ENCODE measurements at regions not wholly inside any gene's neighbourhood (a gene's known extent, or its start where the extent isn't known, plus 50 kb on each side); places are given as distances from the start of the nearest gene placed in this dataset.
"Not testable (repeated sequence)": the region's sequence is repeated elsewhere in the genome, so short reads cannot be mapped to it uniquely, and the experiment has no call there.

DNA sequence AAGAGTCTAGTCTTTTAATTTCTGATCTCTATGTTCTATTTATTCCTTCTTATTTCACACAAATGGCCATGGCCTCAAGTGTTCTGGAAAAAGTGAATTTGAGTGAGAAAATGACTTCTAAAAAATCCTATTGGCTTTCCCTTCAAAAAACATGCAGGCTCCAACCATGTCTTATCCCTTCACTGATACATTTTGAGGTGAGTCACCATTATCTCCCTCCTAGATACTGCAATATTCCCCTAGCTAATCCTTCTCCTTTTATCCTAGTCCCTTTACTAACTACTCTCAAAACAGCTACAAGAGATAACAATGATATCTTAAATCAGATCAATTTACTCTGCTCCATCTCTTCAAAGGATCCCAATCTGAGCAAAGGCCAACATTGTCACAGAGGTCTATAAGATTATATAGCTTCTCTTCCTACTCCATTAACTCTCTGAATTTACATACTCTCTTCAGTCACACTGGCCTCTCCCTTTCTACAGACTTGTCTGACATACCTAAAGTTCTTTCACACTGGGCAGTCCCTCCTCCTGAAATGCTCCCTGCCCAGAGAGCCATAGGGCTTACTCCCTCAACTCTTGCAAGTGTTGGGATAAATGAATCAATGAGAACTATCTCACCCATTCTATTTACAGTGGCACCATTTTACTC is 129.2 kb downstream of the TENT5A start:
- no peak for DNase-seq

DNA sequence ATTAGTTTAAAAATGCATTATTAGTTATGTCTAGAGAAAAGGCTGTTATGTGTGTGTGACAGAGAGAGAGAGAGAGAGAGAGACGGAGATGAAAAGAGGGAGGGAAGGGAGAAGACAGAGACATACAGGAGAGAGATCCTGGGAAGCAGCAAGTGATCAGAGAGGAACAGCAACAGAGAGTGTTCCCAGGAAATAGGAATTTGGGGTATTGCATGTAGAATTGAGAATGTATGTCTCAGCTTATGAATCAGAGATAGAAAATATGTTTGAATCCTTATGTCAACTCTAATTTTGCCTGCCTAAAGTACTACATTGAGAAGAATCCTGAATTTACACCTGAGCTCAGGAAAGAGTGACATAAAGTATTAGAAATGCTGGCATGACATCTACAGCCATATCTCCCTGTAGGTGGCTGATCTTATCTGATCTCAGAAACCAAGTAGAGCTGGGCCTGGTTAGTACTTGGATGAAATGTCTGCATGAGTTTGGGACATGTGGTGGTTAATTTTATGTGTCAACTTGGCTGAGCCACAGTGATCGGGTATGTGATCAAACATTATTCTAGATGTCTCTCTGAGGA is 130.6 kb downstream of the TENT5A start:
- no peak for DNase-seq

DNA sequence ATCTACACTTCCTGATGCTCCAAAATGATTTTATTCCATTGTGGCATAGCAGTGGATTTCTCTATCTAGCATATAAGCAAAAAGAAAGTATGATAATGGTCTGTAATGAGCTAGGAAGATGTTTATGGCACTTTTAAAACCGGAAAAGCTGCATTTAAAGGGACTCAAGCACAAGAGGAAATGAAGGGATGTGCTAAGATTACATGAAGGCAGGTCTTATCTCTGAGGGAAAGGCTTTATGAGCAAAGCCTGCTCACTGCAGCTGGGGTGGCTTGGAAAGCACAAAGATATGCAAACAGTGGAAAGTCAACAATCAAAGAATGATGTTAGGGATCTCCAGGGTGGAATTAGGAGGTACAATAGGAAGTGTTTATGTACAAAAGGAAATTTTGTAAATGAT is 138.2 kb downstream of the TENT5A start:
- DNase-seq, result no peak

DNA sequence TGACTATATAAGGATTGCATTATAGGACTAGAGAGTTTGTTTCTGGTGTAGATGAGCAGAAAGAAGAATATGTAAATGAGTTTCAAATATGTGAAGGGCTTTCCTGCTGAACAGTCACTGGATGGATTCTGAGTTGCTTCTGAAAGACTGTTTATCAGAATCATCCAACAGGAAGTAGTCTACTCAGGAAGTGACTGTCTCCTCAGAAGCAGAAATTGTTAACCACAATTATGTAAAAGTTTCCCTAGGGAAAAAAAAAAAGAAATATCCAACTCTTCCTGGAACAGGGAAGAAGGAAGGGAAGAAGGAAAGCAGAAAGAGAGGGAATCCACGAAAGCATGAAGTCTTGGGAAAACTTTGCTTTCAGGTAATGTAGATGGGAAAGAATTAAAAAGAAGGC is 138.9 kb downstream of the TENT5A start:
- no peak for DNase-seq

DNA sequence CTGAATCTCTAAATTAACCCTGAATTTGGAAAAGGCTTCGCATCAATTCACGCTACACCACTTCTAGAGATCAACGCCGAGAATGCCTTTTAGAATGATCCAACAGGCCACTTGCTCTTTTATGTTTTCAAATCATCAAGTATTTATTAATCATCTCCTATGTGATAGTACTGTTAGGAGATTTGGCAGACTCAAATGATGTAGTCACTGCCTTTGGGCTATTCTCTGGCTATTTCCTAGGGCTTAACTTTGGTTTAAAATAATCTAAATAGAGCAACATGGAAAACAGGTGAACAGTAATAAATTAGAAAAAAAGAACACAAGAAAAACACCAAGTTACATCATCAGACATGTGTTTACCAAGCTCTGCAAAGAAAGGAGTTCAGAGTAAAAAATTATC is 140.3 kb downstream of the TENT5A start:
- no peak for DNase-seq

DNA sequence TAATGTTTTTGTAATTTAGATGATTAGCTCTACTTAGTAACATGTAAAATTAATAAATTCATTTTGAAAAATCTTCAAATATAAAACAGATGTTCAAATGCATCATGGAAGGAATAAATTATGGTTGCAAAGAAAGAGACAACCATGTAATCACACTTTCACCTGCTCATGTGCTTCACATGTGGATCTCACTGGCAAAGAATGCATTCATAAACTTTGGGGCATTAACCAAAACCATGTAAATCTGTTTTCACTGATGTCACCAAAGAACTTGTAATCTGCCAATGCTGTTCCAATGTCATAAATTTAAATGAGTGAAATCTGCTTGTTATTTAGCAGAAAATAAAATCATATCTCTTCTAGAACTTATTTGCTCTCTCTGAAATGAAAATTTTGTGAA is 142.7 kb downstream of the TENT5A start:
- DNase-seq, result no peak

DNA sequence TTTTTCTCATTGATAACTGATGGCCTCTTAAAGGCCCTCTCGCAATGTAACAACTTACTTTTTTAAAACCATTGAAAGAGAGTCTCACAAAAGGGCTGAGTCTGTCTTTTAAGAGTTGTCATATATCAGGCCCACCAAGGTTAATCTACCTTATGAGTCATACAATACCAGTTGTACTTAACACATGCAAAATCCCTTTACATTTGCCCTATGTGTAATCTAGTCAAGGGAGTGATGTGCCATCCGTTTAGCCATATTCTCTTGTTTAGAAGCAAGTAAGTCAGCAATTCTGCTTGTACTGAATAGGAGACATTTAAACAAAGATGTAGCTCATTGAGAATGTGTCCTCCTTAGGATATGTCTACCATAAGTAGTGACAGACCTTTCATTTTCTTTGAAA is 143.7 kb downstream of the TENT5A start:
- DNase-seq, result no peak

DNA sequence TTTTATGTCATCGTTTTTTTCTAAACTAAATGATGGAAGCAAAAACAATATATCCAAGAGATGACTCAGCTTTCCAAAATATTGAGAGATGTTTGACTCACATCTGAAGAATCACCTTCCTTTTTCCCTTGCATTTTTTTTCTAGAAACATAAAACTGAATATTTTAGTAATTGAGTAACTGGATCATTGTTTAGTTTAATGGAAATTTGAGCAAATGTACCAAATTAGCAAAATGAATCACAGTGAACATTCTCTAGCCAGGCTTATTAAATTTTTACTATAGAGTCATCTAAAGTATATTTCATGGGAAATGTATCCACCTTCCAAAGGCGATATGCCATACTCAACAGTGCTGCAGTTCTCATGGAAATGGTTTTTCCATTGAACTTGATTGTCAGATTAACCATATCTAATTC is 145.5 kb downstream of the TENT5A start:
- DNase-seq, result no peak

DNA sequence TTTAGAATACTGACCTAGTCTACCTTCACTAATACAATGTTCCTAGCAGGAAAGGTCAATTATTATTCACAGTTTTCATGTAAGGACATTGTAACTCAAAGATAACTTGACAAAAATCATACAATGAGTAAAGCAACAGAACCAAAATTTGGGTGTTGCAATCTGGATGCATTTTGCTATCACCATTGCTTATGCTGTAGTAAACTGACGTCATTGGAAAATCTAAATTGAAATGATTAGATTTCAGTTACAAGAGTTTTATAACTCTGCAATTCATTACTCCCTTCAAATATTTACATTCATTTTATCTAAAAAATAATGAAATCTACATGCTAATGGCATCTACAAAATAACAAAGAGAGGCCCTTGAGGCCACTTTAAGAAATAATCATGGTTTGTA is 147.0 kb downstream of the TENT5A start:
- DNase-seq, result no peak

DNA sequence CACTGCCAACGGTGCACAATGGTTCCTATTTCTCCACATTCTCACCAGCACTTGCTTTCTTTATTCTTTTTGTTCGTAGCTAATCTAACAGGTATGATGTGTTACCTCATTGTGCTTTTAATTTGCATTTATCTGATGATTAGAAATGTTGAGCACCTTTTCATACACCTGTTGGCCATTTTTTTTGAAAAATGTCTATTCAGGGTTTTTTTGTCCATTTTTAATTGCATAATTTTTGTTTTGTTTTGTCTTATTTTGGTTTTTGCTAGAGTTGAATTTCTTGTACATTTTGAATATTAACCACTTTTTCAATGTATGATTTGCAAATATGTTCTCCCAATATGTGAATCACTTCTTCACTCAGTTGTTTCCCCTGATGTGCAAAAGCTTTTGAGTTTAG is 150.6 kb downstream of the TENT5A start:
- DNase-seq, result no peak

DNA sequence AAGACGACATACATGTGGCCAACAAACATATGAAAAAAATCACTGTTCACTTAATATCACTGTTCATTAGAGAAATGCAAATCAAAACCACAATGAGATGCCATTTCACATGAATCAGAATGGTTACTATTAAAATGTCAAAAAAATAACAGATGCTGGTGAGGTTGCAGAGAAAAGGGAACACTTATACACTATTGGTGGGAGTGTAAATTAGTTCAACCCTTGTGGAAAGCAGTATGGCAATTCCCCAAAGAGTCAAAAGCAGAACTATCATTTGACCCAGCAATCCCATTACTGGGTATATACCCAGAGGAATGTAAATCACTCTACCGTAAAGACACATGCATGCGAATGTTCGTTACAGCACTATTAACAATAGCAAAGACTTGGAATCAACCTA is 152.0 kb downstream of the TENT5A start:
- not testable (repeated sequence) for DNase-seq

DNA sequence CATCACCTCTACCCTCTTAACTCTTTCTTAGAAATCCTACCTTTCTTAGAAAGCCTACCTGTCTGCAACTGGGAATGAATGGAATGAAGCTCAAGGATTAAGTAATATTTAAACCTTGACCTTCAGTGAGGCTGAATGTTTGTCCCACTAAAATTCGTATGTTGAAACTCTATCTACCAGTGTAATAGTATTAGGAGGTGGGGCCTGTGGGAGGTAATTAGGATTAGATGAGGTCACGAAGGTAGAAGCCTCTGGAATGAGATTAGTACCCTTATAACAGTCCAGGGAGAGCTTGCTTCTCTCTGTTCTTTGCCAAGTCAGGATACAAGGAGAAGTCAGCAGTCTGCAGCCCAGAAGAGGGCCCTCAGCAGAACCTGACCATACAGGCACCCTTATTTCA is 158.0 kb downstream of the TENT5A start:
- DNase-seq, result no peak

DNA sequence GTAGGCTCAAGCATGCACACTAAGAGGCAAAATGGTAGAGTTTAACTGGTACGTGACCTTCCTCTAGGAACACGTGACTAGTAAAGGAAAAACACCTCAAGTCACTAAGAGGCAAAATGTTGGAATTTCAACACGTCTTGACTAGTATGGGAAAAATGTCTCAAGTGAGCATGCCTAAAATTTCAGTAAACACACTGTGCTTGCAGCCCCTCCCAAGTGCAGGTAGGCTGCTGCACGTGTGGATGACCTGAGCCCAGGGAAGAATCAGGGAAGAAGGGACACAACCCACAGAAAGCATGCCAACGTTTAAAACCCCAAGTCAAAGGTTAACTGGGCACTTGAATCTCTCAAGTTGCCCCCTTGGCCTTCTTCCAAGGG is 162.2 kb downstream of the TENT5A start:
- DNase-seq, result no peak

DNA sequence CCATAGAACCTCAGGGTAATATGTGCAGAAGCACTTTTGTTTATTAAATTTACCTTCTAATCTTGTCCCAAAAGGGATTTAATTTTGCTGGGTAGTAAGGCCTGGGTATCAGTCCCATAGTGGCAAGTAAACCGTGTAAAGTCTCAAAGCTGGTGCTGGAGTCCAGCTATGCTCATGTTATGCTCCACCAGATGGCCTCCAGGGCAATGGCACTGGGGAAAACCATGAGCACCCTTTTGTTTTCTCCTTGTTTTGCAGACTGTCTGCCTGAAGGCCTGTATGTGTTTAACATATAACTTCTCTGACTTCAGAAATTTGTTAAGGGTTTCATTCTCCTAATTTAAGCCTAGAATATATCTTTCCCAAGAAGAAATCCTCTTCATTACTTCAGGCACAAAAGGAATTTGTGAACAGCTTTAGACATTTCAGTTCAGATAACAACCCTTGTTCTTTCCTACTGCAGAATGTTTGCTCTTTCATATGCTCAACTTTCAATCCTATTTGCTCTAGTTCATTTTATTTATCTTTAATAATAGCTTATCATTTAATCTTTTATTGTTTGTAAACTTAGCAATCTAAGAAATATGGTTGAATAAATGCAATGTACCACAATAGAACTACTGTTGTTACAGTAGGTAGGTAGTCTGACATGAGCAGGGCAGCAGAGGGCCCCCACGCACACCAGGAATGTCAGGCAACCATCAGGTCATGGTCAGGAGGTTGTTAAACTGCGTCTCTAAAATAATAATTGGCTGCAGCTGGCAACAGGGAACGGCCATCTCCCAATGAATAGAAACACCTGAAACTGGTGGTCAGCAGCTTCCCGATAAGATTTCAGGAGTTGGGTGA is 162.8 kb downstream of the TENT5A start:
- DNase-seq, result no peak

DNA sequence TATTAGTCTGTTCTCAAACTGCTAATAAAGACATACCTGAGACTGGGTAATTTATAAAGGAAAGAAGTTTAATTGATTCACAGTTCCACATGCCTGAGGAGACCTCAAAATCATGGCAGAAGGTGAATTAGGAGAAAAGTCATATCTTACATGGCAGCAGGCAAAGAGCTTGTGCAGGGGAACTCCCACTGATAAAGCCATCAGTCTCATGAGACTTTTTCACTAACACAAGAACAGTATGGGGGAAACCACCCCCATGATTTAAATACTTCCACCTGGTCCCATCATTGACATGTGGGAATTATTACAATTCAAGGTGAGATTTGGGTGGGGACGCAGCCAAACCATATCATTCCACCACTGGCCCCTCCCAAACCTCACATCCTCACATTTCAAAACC is 166.8 kb downstream of the TENT5A start:
- DNase-seq, result not testable (repeated sequence)

DNA sequence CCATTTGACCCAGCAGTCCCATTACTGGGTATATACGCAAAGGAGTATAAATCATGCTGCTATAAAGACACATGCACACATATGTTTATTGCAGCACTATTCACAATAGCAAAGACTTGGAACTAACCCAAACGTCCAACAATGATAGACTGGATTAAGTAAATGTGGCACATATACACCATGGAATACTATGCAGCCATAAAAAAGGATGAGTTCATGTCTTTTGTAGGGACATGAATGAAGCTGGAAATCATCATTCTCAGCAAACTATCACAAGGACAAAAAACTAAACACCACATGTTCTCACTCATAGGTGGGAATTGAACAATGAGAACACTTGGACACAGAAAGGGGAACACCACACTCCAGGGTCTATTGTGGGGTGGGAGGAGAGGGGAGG is 168.3 kb downstream of the TENT5A start:
- DNase-seq, result not testable (repeated sequence)

DNA sequence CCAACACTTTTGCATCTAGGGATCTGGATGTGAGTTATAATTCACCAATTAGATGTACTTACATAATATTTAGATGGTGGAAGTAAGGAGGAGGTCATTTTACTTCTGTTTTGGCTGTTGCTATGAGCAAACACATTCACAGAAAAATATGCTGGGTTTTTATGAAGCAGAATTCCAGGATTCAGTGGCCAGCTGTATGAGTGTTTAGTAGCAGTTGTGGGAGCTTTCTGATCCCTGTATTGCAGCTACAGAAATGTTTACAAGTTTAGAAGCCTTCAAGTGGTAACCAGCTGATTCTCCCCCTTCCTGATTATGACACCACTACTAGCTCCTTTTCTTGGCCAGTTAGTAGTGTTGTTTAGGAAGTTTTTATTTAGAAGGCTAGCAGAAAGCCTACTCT is 177.0 kb downstream of the TENT5A start:
- DNase-seq, result no peak

DNA sequence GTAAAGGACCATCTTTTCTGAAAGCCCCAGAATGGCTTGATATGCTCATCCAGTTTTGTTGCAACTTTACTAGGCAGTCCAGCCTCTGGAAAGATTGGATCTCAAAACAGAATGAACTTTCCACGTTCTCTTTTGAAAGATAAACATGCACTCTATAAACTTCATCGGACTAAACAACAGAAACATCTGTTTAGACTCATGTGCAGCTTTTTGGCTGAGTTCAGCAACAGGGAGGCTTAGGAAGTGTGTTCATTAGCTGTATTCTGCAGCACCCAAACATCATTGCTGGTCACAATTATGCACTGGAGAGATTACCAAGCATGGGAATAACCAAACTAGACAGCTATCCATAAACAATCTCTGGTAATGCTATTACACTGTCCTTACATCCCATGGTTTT is 180.5 kb downstream of the TENT5A start:
- no peak for DNase-seq

DNA sequence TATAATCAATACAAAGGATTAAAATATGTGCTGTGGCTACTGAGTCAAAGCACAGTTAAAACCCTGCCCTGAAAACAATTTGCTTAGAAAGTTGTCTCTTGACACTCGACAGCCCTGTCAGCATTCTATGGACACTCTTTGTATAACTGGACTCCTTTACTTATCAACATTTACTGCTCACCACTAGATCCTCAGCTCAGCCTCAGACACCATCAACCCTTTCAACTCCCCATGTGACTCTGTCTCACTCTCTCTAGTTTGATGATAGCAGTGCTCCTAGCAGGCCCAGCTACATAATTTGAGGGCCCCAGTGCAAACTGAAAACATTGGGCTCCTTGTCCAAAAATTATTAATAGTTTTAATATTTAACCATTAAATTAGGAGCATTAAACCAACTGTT is 181.8 kb downstream of the TENT5A start:
- no peak for DNase-seq

DNA sequence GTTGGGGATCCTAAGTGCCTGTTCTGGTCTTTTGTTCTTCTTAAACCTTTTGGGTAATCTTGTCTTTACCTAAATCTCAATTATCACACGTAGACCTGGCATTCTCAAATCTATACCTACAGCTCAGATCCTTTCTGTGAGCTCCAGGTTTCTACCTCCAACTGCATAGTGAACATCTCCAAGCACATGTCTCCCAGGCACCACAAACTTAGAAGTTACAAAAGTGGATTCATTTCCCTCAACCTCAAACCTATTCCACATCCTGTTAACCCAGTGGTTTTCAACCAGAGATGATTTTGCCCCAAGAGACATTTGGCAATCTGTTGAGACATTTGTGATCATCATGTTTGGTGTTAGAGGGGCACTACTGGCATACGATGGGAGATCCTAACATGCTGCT is 183.5 kb downstream of the TENT5A start:
- no peak for DNase-seq

DNA sequence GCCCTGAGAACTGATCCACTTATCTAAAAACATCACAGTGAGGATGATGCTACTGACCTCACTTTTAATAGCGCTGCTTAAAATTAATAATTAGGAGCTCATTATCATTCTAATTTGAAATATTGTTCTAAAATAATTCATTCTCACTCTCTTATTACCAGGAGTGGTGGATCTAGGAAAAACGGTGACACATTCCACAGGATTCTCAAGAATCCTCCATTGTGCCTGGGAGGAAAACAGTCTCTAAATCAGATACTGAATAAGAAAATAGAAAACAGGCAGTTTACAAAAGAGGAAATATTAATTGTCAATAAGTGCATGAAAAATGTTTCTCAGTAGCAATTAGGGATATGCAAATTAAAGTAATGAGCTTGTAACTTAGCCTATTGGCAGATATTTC is 187.4 kb downstream of the TENT5A start:
- no peak for DNase-seq

DNA sequence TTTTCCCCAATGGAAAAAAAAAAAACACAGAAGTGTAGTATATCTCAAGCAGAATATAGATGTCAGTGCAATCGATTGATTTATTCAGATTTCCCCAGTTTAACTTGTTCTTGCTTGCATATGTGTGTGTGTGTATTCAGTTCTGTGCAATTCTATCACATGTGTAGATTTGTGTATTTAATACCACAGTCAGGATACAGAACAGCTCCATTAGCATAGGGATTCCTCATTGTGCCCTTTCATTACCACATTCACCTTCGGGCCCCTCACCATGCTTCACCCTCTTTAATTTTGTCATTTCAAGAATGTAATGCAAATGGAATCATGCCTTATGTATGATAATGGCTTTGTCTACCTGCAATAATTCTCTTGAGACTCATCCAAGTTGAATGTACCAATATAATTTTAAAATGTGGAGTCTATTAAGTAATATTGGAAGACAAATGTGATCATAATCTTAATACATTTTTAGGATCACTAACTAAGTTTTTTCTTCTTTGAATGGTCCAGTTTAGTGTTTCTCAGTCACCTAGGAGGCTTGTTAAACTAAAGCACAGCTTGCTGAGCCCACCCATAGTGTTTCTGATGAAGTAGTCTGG is 187.9 kb downstream of the TENT5A start:
- no peak for DNase-seq

DNA sequence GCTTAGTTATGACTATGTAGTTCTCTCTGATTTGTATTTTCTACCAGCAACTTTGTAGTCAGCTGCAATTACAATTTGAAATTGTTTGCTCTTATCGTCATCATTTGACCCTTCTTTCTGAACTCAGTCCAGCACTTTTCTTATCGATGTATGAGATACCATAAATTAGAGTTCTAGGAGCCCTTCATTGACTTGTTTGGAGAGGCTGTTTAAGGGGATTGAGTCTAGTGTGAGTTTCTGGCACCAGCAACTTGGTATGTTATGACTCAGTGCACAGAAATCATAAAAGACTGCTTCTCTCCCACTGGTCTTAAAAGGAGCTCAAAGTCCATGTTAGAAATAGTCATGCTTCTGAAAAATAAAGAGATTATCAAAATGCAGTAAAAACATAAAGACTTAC is 190.3 kb downstream of the TENT5A start:
- DNase-seq, result no peak

DNA sequence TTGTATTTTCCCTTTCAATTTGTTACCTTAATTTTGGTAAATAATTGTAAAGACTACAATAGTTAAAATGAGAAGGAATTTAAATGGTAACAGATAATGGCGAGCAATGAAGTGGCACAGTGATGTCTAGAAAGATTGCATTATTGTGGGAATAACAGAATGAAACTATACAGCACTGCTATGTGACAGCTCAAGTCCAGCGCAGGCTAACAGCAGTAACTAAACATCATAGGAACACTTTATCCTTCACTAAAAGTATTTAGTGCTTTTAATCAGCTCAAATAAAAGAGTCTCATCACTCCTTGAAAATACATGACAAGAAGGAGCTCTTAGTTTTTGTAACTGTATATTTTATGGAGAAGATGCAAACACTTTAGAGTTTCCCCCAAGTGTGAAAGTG is 190.8 kb downstream of the TENT5A start:
- DNase-seq, result no peak
